ENCODE measurements at regions not wholly inside any gene's neighbourhood (a gene's known extent, or its start where the extent isn't known, plus 50 kb on each side); places are given as distances from the start of the nearest gene placed in this dataset.

GRCh38 chr4:141843136-141843535 lies 206.8 kb downstream of the IL15 start:
- 27% methylated on average over 2 of the region's 2 CpGs for WGBS (ENCODE audit: insufficient coverage)
- no peaks in the 10 kb centered on the region for H3K79me2 ChIP-seq (ENCODE audit: control insufficient read depth, insufficient read depth, low read length)
- no peak overlapping the region for H3K4me3 ChIP-seq (ENCODE audit: control extremely low read depth in 1 of 5, extremely low read depth in 1 of 5, insufficient read depth in 1 of 5, low read depth in 2 of 5, low read length in 4 of 5)
- Mint-ChIP-seq H3K27ac (no peak overlapping the region), H3K4me3 (no peak overlapping the region), H3K27me3 (no peaks in the 10 kb centered on the region), H3K4me1 (no peaks in the 10 kb centered on the region), H3K9me3 (ENCODE audit: insufficient read depth) (no peaks in the 10 kb centered on the region)
- no peak overlapping the region for H3K9ac ChIP-seq (ENCODE audit: low read length)
- TF ChIP-seq EZH2 (IDR thresholded peaks at IDR 0.05; ENCODE audit: borderline replicate concordance, insufficient read depth, low read depth, low read length, poor library complexity, severe bottlenecking) = no peak
- TF ChIP-seq CTCF (IDR thresholded peaks at IDR 0.05) = no peak
- H3K36me3 ChIP-seq (replicated peaks in 1 of 2; ENCODE audit: control extremely low read depth in 1 of 2, control insufficient read depth in 1 of 2, extremely low read depth in 1 of 2, insufficient read depth in 2 of 2, low read length in 1 of 2) = no peaks in the 10 kb centered on the region
- POLR2A ChIA-PET = no interaction called here
- ATAC-seq (ENCODE audit: low read depth) = no peak
- H3K9me3 ChIP-seq (ENCODE audit: control extremely low read depth in 1 of 3, control insufficient read depth in 2 of 3, insufficient read depth in 1 of 3, low read length in 2 of 3) = no peaks in the 10 kb centered on the region
- no peak overlapping the region for H3K27ac ChIP-seq (ENCODE audit: low read length in 2 of 2)
- H3K4me1 ChIP-seq (ENCODE audit: control insufficient read depth in 2 of 2, insufficient read depth in 2 of 2, low read length in 2 of 2) = no peaks in the 10 kb centered on the region
- no peak overlapping the region for H3K4me2 ChIP-seq (replicated peaks; ENCODE audit: low read depth, low read length, poor library complexity, severe bottlenecking)
- intact Hi-C loops (cut with micrococcal nuclease) = no loop called here
- H2AFZ ChIP-seq (ENCODE audit: insufficient read depth, low read depth, low read length, poor library complexity, severe bottlenecking) = no peak overlapping the region
- CTCF ChIA-PET = no interaction called here
- H4K20me1 ChIP-seq (ENCODE audit: control insufficient read depth, insufficient read depth, low read length, poor library complexity, severe bottlenecking) = no peaks in the 10 kb centered on the region
- DNase-seq = no peak
- no peaks in the 10 kb centered on the region for H3K27me3 ChIP-seq (replicated peaks in 1 of 4; ENCODE audit: control extremely low read depth in 1 of 4, control insufficient read depth in 3 of 4, insufficient read depth in 4 of 4, low read length in 3 of 4)

GRCh38 chr4:141845901-141846300 lies 209.5 kb downstream of the IL15 start:
- no peaks in the 10 kb centered on the region for H3K27me3 Mint-ChIP-seq
- no peak for TF ChIP-seq EZH2 (IDR thresholded peaks at IDR 0.05; ENCODE audit: borderline replicate concordance, insufficient read depth, low read depth, low read length, poor library complexity, severe bottlenecking)
- no peak for TF ChIP-seq CTCF (IDR thresholded peaks at IDR 0.05)
- Histone ChIP-seq H3K4me1 (ENCODE audit: control insufficient read depth in 2 of 2, insufficient read depth in 2 of 2, low read length in 2 of 2) (no peaks in the 10 kb centered on the region), H4K20me1 (ENCODE audit: control insufficient read depth, insufficient read depth, low read length, poor library complexity, severe bottlenecking) (no peaks in the 10 kb centered on the region), H3K79me2 (ENCODE audit: control insufficient read depth, insufficient read depth, low read length) (no peaks in the 10 kb centered on the region), H3K36me3 (replicated peaks in 1 of 2; ENCODE audit: control extremely low read depth in 1 of 2, control insufficient read depth in 1 of 2, extremely low read depth in 1 of 2, insufficient read depth in 2 of 2, low read length in 1 of 2) (no peaks in the 10 kb centered on the region), H3K4me3 (ENCODE audit: control extremely low read depth in 1 of 5, extremely low read depth in 1 of 5, insufficient read depth in 1 of 5, low read depth in 2 of 5, low read length in 4 of 5) (no peak overlapping the region), H3K4me2 (replicated peaks; ENCODE audit: low read depth, low read length, poor library complexity, severe bottlenecking) (no peak overlapping the region), H3K27ac (ENCODE audit: low read length in 2 of 2) (no peak overlapping the region), H3K9me3 (ENCODE audit: control extremely low read depth in 1 of 3, control insufficient read depth in 2 of 3, insufficient read depth in 1 of 3, low read length in 2 of 3) (no peaks in the 10 kb centered on the region), H2AFZ (ENCODE audit: insufficient read depth, low read depth, low read length, poor library complexity, severe bottlenecking) (no peak overlapping the region), H3K9ac (ENCODE audit: low read length) (no peak overlapping the region), H3K27me3 (replicated peaks in 1 of 4; ENCODE audit: control extremely low read depth in 1 of 4, control insufficient read depth in 3 of 4, insufficient read depth in 4 of 4, low read length in 3 of 4) (no peaks in the 10 kb centered on the region)
- H3K4me3 Mint-ChIP-seq = no peak overlapping the region
- ChIA-PET POLR2A (no interaction called here), CTCF (no interaction called here)
- H3K27ac Mint-ChIP-seq = no peak overlapping the region
- intact Hi-C loops (cut with micrococcal nuclease) = no loop called here
- ATAC-seq (ENCODE audit: low read depth) (no peak), DNase-seq (no peak)
- H3K9me3 Mint-ChIP-seq (ENCODE audit: insufficient read depth) = no peaks in the 10 kb centered on the region
- H3K4me1 Mint-ChIP-seq = no peaks in the 10 kb centered on the region
